RCC 7860 (cell line): ENCODE measurements at regions not wholly inside any gene's neighbourhood (a gene's known extent, or its start where the extent isn't known, plus 50 kb on each side); places are given as distances from the start of the nearest gene placed in this dataset.
"Not testable (repeated sequence)": the region's sequence is repeated elsewhere in the genome, so short reads cannot be mapped to it uniquely, and the experiment has no call there.

Experiments used
- DNase-seq: peaks from one replicate; pipeline ENCODE4 v3.0.0-alpha.2; 2015; ENCODE audit warnings: low spot score
- FAIRE-seq: peaks from 2 replicates; lab custom pipeline; 2012; peaks lifted over from hg19 to GRCh38; lab: Jason Lieb, UNC

DNA sequence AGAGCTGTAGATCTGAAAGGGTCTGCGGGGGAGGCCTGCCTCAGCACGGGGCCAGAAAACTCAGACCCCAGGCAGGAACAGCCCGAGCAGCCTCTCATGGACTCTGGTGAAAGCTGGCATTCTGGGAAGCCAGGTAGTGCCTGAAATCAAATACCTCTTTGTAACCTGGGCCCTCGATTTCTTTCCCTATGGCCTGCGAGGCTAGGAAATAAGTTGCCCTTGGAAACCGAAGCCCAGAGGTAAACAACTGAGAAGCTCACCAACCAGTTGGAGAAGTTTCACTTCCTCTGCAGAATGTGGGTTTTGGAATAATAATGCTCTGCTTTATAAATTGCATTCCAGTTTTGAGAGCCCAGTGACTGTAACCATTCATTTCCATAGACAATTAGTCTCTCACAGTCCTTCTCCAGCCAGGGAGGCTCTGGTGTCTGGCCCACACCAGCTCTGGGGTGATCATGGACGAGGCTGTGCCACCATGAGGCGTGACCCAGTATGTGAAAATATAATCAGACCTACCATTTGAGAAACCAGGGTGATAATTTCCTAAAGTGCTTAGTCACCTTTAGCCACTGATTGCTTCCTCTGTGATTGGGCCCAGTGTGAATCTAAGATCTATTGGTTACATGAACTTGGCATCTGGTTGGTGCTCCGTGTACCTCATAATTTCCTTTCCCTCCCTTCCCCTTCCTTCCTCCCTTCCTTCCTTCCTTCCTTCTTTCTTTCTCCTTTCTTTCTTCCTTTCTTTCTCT is 133.1 kb upstream of the PELI1 start:
- DNase-seq, result peak; percentile 14
- FAIRE-seq, result no peak

DNA sequence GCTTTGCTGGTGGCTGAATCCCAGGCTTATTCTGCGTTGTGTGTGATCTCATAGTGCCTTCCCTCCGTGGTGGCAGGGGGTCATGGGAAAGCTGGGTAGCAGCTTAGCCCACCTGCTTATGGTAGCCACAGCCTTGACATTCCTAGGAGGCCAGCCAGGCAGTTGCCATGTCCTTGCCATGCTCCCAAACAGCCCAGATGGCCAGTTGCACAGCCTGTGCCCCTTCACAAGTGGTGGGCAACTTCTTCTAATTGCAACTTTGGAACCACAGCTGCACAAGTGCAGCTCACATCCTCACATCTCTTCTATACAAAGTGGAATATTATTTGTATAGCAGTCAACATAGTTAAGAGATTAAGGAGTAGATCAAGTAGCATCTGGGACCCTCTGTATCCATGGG is 136.6 kb upstream of the PELI1 start:
- not testable (repeated sequence) for DNase-seq, FAIRE-seq

DNA sequence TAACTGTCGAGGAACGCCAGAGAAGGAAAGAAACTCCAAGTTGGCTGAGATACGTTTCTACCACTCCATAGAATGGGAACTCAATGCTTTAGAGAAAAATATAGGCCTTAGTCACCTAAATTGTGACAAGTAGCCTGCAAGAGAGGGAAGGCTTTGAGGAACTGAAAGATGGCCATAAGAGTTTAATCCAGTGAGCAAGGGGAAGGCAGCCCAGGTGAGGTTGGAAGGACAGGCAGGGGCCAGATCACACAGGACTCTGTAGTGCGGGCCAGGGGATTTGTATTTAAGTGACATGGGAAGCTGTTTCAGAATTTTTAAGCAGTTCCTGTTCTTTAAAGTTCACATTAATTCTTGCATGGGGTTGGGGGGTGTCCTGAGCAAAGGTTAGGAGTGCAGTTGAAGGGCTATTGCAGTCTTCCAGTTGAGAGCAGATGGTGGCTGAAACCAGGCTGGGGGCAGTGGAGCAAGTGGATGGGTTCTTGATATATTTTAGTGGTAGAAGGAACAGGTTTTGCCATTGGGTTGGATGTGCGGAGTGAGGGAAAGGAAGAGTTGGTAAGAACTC is 138.9 kb upstream of the PELI1 start:
- DNase-seq (no peak), FAIRE-seq (no peak)

DNA sequence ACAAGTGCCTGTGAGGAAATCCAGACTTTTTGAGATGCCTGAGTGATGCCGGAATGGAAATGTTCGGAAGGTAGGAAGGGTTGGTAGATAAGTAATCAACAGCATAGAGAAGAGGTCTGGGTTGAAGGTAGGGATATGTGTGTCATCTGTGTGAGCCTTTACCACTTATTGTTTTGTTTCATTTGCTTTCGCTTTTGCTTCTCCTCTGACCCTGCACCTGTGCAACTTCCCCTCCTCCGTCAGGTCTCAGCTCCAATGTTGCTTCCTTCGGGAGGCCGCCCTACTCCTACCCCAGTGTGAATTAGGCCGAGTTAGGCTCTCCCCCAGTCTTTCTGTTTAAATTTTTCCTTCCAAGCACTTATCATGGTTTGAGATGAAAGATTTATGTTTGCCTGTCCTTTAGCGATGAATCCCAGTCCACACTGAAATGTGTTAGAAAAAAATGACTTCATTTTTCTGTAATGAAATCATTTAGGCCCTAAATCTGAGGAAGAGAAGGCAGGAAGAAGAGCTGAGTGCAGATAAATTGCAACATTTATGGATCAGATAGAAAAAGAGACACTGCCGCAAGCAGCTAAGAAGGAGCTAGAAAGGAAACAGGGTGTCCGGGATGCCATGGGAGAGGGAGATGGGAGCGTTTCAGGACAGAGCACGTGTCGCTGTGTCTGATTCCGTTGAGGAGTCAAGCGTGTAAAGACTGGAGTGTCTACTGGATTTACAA is 139.6 kb upstream of the PELI1 start:
- FAIRE-seq, result no peak
- no peak for DNase-seq

DNA sequence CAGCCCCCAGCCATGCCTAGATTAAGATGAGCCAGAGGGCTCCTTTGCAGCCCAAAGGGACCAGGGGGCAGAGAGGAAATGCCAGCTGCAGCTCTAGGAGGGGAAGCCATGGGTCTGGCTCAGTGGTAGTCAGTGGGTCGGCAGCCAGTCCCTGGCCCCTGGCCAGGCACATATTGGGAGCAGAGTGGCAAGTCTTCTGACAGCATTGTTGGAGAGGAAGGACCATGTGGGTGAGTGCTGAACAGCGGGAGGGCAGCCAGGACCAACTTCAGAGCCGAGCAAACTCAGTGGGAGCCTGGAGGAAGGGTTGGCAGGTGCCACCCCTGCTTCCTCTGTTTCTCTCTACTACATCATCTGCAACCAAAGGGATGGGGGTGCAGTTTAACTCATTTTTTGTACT is 140.5 kb upstream of the PELI1 start:
- FAIRE-seq (no peak), DNase-seq (no peak)

DNA sequence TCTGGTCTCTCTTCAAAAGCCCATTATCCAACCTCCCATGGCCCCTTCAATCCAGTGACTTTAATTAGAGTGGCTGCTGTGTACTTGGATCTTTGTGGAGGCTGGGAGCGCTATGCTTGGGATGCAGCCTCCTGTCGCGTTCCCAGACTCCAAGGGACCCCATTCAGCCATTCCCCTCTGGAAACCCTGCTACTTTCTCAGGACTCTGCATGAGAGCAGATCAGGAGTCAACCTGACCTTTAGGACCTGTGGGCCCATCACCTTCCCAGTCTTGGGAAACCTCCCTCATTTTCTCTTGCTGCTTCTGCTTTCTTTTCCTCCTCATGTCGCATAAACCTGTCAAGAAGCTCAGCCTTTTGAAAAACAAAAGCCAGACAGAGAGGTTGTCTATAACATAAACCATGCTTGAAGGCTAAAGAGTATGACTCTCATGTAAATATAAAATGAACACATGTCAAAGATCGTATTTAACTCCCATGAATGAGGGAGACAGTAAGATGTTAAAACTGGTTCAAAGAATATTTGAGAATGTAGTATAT is 143.1 kb upstream of the PELI1 start:
- DNase-seq, result no peak
- FAIRE-seq, result no peak

DNA sequence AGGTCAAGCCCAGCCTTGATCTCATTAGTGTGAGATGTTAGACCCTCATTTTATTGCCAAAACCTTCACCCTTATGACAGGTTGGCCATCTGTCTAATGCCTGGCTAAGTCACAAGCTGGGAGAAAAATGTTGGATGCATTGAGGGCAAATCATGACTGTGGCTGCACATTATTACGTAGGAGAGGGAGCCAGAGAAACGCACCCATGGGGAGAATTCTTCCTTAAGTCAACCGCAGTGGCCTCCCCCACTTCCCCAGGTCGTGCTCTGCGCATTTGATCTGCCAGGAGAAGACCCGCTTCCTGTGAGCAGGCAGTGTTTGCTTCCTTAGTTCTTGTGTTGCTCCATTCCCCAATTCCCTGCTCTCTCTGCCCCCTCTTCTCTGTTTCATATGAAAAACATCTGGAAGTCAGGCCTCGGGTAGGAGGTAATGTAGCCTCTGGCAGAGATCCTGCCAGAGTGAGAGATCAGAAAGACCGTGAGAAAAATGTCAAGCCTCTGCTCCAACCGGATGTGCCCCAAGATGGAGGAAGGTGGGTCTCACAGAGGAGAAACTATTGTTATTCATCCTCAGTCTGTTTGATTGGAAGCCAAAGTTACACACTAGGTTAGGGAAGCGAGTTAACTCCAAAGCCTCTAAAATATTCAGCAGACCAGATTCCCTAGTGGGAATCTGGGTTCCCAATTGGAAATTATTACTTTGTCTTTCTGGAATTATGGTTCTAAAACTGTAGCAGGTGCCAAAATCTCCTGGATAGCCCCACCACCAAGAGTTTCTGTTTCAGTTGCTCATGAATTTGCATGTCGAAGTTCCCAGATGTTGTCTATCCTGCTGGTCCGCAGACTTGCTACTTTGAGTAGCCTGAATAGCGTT is 144.3 kb upstream of the PELI1 start:
- DNase-seq, result no peak
- FAIRE-seq, result no peak

DNA sequence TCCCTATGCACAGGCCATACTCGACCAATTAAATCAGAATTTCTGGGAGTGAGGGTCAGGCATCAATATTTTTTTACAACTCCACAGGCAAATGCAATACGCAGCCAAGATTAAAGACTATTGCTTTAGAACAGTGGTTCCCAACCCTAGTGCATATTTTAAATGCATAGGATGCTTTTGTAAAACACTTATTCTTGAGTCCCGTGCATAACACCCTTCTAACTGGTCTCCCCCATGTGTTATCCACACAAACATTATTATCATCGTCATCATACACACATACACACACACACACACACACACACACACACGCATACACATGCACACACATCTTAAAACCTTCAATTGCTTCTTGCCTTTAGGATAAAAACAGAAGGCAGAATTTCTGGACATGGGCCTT is 145.0 kb upstream of the PELI1 start:
- FAIRE-seq, result no peak
- no peak for DNase-seq

GRCh38 chr2:64289737-64290136 is 145.5 kb upstream of the PELI1 start:
- DNase-seq (no peak), FAIRE-seq (no peak)

- peak; percentile 29 for DNase-seq
- no peak for FAIRE-seq
Observed at GRCh38 chr2:64291181-64291580, 147.0 kb upstream of the PELI1 start.

GRCh38 chr2:64295326-64296139 is 151.3 kb upstream of the PELI1 start:
- FAIRE-seq (no peak), DNase-seq (no peak)

- FAIRE-seq, result no peak
- no peak for DNase-seq
Observed at GRCh38 chr2:64296140-64296480, 151.9 kb upstream of the PELI1 start.

- FAIRE-seq, result no peak
Observed at GRCh38 chr2:64296695-64297346, 152.6 kb upstream of the PELI1 start.

DNA sequence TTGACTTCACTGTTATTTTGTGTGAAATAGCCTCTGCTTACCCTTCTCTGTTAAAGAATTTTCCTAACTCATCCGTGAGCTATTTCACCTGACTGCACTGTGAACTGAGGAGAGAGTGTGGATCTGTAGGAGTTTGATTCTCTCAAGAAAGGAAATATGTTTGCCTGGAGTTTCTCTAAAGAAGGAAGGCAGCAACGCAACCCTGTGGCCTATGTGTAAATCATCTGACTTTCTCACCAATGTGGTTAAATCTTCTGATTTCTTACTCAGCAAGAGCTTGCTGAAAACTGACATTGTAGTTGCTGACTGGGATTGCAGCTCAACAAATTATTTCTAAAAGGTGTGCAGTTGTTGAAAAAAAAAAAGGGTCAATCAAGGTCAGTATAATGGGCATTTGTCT is 153.9 kb upstream of the PELI1 start:
- no peak for FAIRE-seq

More at GRCh38 chr2:64296695-64297346, 152.6 kb upstream of the PELI1 start:
- DNase-seq, result no peak

DNA sequence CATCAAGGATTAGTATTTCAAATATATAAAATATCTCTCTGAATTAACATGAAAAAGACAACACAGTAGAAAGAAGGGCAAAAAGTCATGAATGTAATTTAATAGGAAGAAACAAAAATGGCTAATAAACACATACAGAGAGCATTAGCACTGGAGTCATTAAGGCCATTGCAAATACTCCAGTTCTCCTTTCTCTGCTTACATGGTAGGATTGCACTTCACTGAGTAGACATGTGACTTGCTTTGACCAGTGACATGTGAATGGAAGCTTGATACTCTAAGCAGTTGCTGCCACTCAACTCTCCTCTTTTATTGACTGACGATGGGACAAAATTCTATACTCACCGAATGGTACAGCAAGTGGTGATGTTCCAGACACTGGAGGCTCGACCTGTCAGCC is 153.9 kb upstream of the LGALSL start:
- no peak for FAIRE-seq
- DNase-seq, result no peak

More for the DNA sequence above, 153.9 kb upstream of the PELI1 start:
- DNase-seq, result no peak

- FAIRE-seq (no peak), DNase-seq (no peak)
Observed at GRCh38 chr2:64303250-64303649, 150.7 kb upstream of the LGALSL start.

DNA sequence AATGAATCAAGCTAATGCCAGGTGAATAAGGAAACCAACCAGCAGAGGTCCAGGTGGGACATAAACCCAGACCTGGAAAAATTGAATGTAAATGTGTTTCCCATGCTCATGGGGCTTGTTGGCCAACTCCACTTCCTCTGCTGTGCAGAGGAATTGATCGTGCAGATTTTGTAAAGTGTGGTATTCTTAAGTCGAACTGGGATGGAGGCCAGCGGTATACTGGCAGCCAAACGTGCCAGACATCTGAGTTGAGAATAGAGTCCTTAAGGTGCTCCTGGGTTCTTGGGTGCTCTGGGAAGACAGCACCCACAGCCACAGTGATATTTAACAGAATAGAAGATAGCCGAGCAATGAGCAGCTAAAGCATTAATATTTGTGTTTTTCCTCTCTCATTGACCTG is 146.5 kb upstream of the LGALSL start:
- FAIRE-seq (no peak), DNase-seq (no peak)

- FAIRE-seq (no peak), DNase-seq (no peak)
Observed at GRCh38 chr2:64311191-64311910, 142.6 kb upstream of the LGALSL start.
